ENCODE measurements at regions not wholly inside any gene's neighbourhood (a gene's known extent, or its start where the extent isn't known, plus 50 kb on each side); places are given as distances from the start of the nearest gene placed in this dataset.
"Not testable (repeated sequence)": the region's sequence is repeated elsewhere in the genome, so short reads cannot be mapped to it uniquely, and the experiment has no call there.

DNA sequence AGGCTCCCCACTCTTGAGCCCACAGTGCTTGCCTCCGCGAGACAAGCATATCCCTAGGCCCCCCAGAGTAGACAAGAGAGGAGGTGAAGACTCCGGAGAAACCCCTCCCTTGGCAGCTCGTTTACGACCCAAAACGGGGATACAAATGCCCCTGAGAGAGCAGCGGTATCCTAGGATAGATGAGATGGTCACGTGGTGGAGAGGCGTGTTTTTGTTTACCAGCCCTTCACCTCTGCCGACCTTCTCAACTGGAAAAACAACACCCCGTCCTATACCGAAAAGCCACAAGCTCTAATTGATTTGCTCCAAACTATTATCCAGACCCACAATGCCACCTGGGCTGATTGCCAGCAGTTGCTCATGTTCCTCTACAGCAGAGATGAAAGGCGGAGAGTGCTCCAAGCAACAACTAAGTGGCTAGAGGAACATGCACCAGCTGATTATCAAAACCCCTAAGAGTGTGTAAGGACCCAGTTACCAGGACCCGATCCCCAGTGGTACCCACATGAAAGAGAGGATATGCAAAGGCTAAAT, 99.5 kb upstream of the OSBPL11 start:
- Histone ChIP-seq H3K4me2 (ENCODE audit: low read length) (no peak overlapping the region), H2AFZ (ENCODE audit: low read depth, low read length, poor library complexity, severe bottlenecking) (no peak overlapping the region), H3K9me3 (ENCODE audit: control insufficient read depth in 1 of 2, insufficient read depth in 1 of 2, low read depth in 1 of 2, low read length in 2 of 2) (no peaks in the 10 kb centered on the region), H4K20me1 (ENCODE audit: insufficient read depth) (no peaks in the 10 kb centered on the region), H3K36me3 (ENCODE audit: control insufficient read depth in 1 of 2, insufficient read depth in 2 of 2, low read length in 2 of 2) (no peaks in the 10 kb centered on the region), H3K27ac (ENCODE audit: low read depth, low read length) (no peak overlapping the region), H3K4me1 (ENCODE audit: control insufficient read depth in 1 of 2, insufficient read depth in 2 of 2, low read length in 2 of 2) (no peaks in the 10 kb centered on the region), H3K27me3 (ENCODE audit: insufficient read depth, low read length) (no peaks in the 10 kb centered on the region), H3K9me2 (ENCODE audit: insufficient read depth) (no peaks in the 10 kb centered on the region), H3K79me2 (ENCODE audit: insufficient read depth, low read length) (no peaks in the 10 kb centered on the region), H3K4me3 (replicated peaks in 1 of 2; ENCODE audit: low read depth in 1 of 2, low read length in 2 of 2) (no peak overlapping the region), H3K9ac (ENCODE audit: low read length) (no peak overlapping the region)
- RAD21 ChIA-PET (ENCODE audit: low non-redundant PET in 1 of 2, low total read pairs in 2 of 2, uncharacterized antibody in 2 of 2, unreplicated experiment in 2 of 2) = no interaction called here
- POLR2A ChIA-PET = no interaction called here
- DNase-seq (ENCODE audit: low read depth, low spot score) = no peak
- ATAC-seq = no peak
- intact Hi-C loops (cut with micrococcal nuclease) = no loop called here
- CTCF ChIA-PET = no interaction called here
- no peak for TF ChIP-seq EZH2 (IDR thresholded peaks at IDR 0.05)
- no TSS peak for BruUV-seq (replicated peaks)

GRCh38 chr3:125695688-125696087, 100.4 kb upstream of the OSBPL11 start:
- ATAC-seq (no peak), DNase-seq (ENCODE audit: low read depth, low spot score) (no peak)
- TF ChIP-seq CEBPB (IDR thresholded peaks at IDR 0.05; ENCODE audit: low read depth) = no peak
- TF ChIP-seq EZH2 (IDR thresholded peaks at IDR 0.05) = no peak
- no peak for TF ChIP-seq POLR2A (IDR thresholded peaks at IDR 0.05; ENCODE audit: borderline replicate concordance, extremely low read depth, insufficient read depth, insufficient read length)
- TF ChIP-seq RAD21 (IDR thresholded peaks at IDR 0.05; ENCODE audit: low read depth) = no peak
- no peak for TF ChIP-seq JUND (IDR thresholded peaks at IDR 0.05)
- TF ChIP-seq, protein P1, sequence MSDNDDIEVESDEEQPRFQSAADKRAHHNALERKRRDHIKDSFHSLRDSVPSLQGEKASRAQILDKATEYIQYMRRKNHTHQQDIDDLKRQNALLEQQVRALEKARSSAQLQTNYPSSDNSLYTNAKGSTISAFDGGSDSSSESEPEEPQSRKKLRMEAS (IDR thresholded peaks at IDR 0.05) = no peak
- TF ChIP-seq CBX3 (IDR thresholded peaks at IDR 0.05; ENCODE audit: low read depth) = no peak
- TF ChIP-seq EGR1 (IDR thresholded peaks at IDR 0.05; ENCODE audit: low read depth) = no peak
- TF ChIP-seq TCF7L2 (IDR thresholded peaks at IDR 0.05; ENCODE audit: borderline replicate concordance, extremely low read depth, insufficient read depth, insufficient read length) = no peak
- no peak for TF ChIP-seq EZH2phosphoT487 (IDR thresholded peaks at IDR 0.05; ENCODE audit: borderline replicate concordance)
- TF ChIP-seq SP1 (IDR thresholded peaks at IDR 0.05; ENCODE audit: low read depth) = no peak
- TF ChIP-seq, protein P2, sequence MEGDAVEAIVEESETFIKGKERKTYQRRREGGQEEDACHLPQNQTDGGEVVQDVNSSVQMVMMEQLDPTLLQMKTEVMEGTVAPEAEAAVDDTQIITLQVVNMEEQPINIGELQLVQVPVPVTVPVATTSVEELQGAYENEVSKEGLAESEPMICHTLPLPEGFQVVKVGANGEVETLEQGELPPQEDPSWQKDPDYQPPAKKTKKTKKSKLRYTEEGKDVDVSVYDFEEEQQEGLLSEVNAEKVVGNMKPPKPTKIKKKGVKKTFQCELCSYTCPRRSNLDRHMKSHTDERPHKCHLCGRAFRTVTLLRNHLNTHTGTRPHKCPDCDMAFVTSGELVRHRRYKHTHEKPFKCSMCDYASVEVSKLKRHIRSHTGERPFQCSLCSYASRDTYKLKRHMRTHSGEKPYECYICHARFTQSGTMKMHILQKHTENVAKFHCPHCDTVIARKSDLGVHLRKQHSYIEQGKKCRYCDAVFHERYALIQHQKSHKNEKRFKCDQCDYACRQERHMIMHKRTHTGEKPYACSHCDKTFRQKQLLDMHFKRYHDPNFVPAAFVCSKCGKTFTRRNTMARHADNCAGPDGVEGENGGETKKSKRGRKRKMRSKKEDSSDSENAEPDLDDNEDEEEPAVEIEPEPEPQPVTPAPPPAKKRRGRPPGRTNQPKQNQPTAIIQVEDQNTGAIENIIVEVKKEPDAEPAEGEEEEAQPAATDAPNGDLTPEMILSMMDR (IDR thresholded peaks at IDR 0.05 in 2 of 3, conservative IDR thresholded peaks at IDR 0.05 in 1 of 3; ENCODE audit: borderline replicate concordance in 1 of 3, insufficient read depth in 1 of 3, low read depth in 2 of 3, low read length in 2 of 3) = no peak
- no peak for TF ChIP-seq ZFX (IDR thresholded peaks at IDR 0.05)
- TF ChIP-seq ELF1 (IDR thresholded peaks at IDR 0.05; ENCODE audit: borderline replicate concordance, low read depth) = no peak
- no peak for TF ChIP-seq ZNF274 (IDR thresholded peaks at IDR 0.05; ENCODE audit: low read depth, low read length)
- no peak for TF ChIP-seq SIN3A (IDR thresholded peaks at IDR 0.05; ENCODE audit: low read depth)
- no peak for TF ChIP-seq SRF (IDR thresholded peaks at IDR 0.05; ENCODE audit: low read depth)
- H4K20me1 ChIP-seq (ENCODE audit: insufficient read depth) = no peaks in the 10 kb centered on the region
- no peaks in the 10 kb centered on the region for H3K79me2 ChIP-seq (ENCODE audit: insufficient read depth, low read length)
- ChIA-PET POLR2A (no interaction called here), RAD21 (ENCODE audit: low non-redundant PET in 1 of 2, low total read pairs in 2 of 2, uncharacterized antibody in 2 of 2, unreplicated experiment in 2 of 2) (no interaction called here), CTCF (no interaction called here)
- H3K9ac ChIP-seq (ENCODE audit: low read length) = no peak overlapping the region
- no peaks in the 10 kb centered on the region for H3K9me3 ChIP-seq (ENCODE audit: control insufficient read depth in 1 of 2, insufficient read depth in 1 of 2, low read depth in 1 of 2, low read length in 2 of 2)
- H2AFZ ChIP-seq (ENCODE audit: low read depth, low read length, poor library complexity, severe bottlenecking) = no peak overlapping the region
- H3K9me2 ChIP-seq (ENCODE audit: insufficient read depth) = no peaks in the 10 kb centered on the region
- intact Hi-C loops (cut with micrococcal nuclease) = no loop called here
- no peak overlapping the region for H3K4me3 ChIP-seq (replicated peaks in 1 of 2; ENCODE audit: low read depth in 1 of 2, low read length in 2 of 2)
- no peaks in the 10 kb centered on the region for H3K4me1 ChIP-seq (ENCODE audit: control insufficient read depth in 1 of 2, insufficient read depth in 2 of 2, low read length in 2 of 2)
- H3K27ac ChIP-seq (ENCODE audit: low read depth, low read length) = no peak overlapping the region
- no peak overlapping the region for H3K4me2 ChIP-seq (ENCODE audit: low read length)
- H3K36me3 ChIP-seq (ENCODE audit: control insufficient read depth in 1 of 2, insufficient read depth in 2 of 2, low read length in 2 of 2) = no peaks in the 10 kb centered on the region
- BruUV-seq (replicated peaks) = no TSS peak
- H3K27me3 ChIP-seq (ENCODE audit: insufficient read depth, low read length) = no peaks in the 10 kb centered on the region

- intact Hi-C loops (cut with micrococcal nuclease); H3K27me3 ChIP-seq (ENCODE audit: insufficient read depth, low read length); CTCF ChIA-PET; H3K36me3 ChIP-seq (ENCODE audit: control insufficient read depth in 1 of 2, insufficient read depth in 2 of 2, low read length in 2 of 2); H2AFZ ChIP-seq (ENCODE audit: low read depth, low read length, poor library complexity, severe bottlenecking); H3K4me2 ChIP-seq (ENCODE audit: low read length); DNase-seq (ENCODE audit: low read depth, low spot score); ATAC-seq; H3K9me2 ChIP-seq (ENCODE audit: insufficient read depth); RAD21 ChIA-PET (ENCODE audit: low non-redundant PET in 1 of 2, low total read pairs in 2 of 2, uncharacterized antibody in 2 of 2, unreplicated experiment in 2 of 2); H4K20me1 ChIP-seq (ENCODE audit: insufficient read depth); H3K79me2 ChIP-seq (ENCODE audit: insufficient read depth, low read length); H3K4me3 ChIP-seq (replicated peaks in 1 of 2; ENCODE audit: low read depth in 1 of 2, low read length in 2 of 2); H3K9me3 ChIP-seq (ENCODE audit: control insufficient read depth in 1 of 2, insufficient read depth in 1 of 2, low read depth in 1 of 2, low read length in 2 of 2); POLR2A ChIA-PET; H3K9ac ChIP-seq (ENCODE audit: low read length); H3K27ac ChIP-seq (ENCODE audit: low read depth, low read length); H3K4me1 ChIP-seq (ENCODE audit: control insufficient read depth in 1 of 2, insufficient read depth in 2 of 2, low read length in 2 of 2); BruUV-seq (replicated peaks): not testable (repeated sequence)
These were observed 101.8 kb upstream of the OSBPL11 start for GRCh38 chr3:125697126-125697525.
